ENCODE measurements at regions not wholly inside any gene's neighbourhood (a gene's known extent, or its start where the extent isn't known, plus 50 kb on each side); places are given as distances from the start of the nearest gene placed in this dataset.

DNA sequence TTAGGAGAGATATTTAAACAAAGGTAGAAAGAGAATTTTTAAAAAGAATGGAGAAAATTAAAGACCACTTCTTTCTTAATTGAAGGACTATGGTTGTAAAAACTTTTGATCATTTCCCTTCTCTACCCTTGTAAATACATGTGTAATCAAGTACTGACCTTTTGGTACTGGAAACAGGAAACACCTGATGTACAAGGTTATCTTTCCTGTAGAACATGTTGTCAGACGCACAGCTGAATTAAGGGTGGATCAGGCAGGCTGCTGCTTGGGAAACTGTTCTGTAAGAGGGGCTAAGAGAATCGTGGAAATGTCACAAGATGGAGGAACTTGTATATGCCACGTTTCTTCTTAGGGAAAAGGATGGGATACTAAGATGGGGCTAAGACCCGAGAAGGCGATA, 341.6 kb downstream of the ZNF608 start:
- H3K27me3 Mint-ChIP-seq, result no peaks in the 10 kb centered on the region
- no peaks in the 10 kb centered on the region for H3K9me3 Mint-ChIP-seq (ENCODE audit: low read depth)
- H3K36me3 Mint-ChIP-seq, result no peaks in the 10 kb centered on the region
- DNase-seq, result no peak
- H3K27ac Mint-ChIP-seq, result no peak overlapping the region
- CTCF ChIA-PET, result no interaction called here
- ATAC-seq, result no peak
- H3K4me1 Mint-ChIP-seq, result no peaks in the 10 kb centered on the region
- H3K4me3 Mint-ChIP-seq, result no peak overlapping the region

DNA sequence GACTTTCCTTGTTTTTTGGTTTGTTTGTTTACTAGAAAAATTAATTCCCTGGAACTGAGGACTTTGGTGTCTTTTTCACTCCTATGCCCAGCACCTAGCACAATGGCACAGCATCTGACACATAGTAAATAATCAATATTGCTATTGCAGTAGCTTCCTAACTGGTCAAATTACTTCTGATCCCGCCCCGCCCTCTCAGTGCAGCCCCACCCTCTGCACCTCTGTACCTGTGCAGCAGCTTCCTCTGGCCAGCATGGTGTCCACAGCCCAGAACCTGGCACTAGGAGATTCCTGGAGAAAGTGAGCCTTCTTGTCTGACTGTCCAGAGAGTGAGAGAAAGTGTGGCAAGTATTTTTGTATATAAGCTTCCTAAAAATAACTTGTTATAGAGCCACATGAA, 343.2 kb downstream of the ZNF608 start:
- CTCF ChIA-PET, result no interaction called here
- Mint-ChIP-seq H3K36me3 (peaks cover 2% of the 10 kb centered on the region), H3K4me1 (no peaks in the 10 kb centered on the region), H3K9me3 (ENCODE audit: low read depth) (peaks cover 4% of the 10 kb centered on the region), H3K4me3 (no peak overlapping the region), H3K27me3 (no peaks in the 10 kb centered on the region), H3K27ac (no peak overlapping the region)
- DNase-seq, result no peak
- no peak for ATAC-seq

DNA sequence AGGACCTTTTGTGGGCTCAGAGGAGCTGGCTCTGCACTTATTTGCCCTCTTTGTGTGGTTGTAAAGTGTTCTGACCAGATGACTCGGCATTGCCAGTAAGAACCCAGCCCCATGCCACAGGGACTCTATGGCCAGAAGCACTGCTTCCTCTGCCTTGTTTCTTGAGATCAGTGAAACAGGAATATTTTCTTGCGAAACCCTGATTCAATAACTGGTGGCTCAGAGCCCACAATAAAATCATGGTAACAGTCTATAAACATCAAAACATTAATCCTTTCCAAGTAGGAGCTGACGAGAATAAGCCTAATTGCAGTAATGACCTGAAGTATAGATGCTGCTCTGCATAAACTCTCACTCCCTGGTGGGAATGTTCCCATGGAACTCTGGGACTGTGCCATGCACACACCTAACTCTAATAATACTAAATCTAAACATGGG, 344.3 kb downstream of the ZNF608 start:
- no peak overlapping the region for H3K27ac Mint-ChIP-seq
- H3K4me3 Mint-ChIP-seq, result no peak overlapping the region
- CTCF ChIA-PET, result no interaction called here
- H3K36me3 Mint-ChIP-seq, result peaks cover 2% of the 10 kb centered on the region
- peaks cover 6% of the 10 kb centered on the region for H3K9me3 Mint-ChIP-seq (ENCODE audit: low read depth)
- no peak for DNase-seq
- no peaks in the 10 kb centered on the region for H3K27me3 Mint-ChIP-seq
- ATAC-seq, result no peak
- no peaks in the 10 kb centered on the region for H3K4me1 Mint-ChIP-seq

DNA sequence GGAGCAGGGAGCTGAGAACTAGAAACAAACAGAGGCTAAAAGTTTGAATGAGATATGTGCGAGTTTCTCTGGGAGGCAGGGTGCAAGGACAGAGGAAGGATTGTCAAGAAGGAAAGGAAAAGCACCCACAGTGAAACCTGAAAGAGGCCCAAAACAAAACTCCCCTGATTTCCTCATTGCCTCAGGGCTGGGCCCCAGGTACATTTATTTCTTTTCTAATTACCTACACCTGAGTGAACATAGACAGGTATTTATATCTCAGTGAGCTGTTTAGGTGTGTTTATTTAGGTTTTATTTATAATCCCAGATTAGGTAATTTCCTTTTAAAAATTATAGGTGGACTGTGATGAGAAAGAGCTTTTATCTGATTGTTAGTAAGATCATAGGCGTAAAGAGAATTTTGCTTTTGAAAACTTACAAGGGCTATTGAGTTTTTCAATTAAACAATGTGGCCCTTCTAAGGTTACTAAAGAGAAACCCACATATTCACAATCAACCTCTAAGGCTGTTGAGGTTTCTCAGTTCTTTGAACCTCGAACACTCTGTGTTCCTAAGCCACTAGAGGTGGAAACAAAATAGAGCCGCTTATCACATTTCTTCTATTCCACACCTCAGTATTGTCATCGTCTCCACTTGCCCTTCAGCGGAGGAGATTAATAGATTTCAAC, 344.8 kb downstream of the ZNF608 start:
- CTCF ChIA-PET, result no interaction called here
- no peak overlapping the region for H3K27ac Mint-ChIP-seq
- H3K36me3 Mint-ChIP-seq, result peaks cover 2% of the 10 kb centered on the region
- no peak for DNase-seq
- H3K9me3 Mint-ChIP-seq (ENCODE audit: low read depth), result peaks cover 6% of the 10 kb centered on the region
- H3K4me3 Mint-ChIP-seq, result no peak overlapping the region
- no peaks in the 10 kb centered on the region for H3K27me3 Mint-ChIP-seq
- no peaks in the 10 kb centered on the region for H3K4me1 Mint-ChIP-seq
- ATAC-seq, result no peak

DNA sequence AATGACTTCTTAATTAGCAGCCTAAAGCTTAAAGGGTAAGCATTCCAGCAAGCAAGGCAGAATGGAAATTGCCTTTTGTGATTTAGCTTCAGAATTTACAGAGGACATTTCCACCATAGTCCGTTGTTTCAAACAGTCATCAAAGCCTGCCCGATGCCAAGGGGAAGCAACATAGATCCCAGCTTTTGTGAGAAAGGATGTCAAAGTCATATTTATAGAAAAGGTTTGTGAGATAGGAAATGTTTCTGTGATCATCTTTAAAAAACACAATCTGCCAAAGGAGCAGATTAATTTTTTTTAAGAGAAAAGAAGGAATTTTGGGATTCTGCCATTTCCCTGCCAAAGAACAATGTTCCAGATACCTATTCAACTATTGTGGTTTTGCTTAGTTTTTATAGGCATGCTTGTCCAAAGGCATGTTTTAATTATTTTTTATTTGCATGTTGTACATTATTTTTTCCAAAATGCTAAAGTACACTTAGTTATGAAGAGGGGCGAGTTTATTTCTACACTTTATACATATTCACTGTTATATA, 346.9 kb downstream of the ZNF608 start:
- ATAC-seq (no peak), DNase-seq (no peak)
- H3K27me3 Mint-ChIP-seq, result no peaks in the 10 kb centered on the region
- CTCF ChIA-PET, result no interaction called here
- H3K27ac Mint-ChIP-seq, result no peak overlapping the region
- H3K9me3 Mint-ChIP-seq (ENCODE audit: low read depth), result peaks cover 6% of the 10 kb centered on the region
- H3K36me3 Mint-ChIP-seq, result peaks cover 2% of the 10 kb centered on the region
- no peak overlapping the region for H3K4me3 Mint-ChIP-seq
- no peaks in the 10 kb centered on the region for H3K4me1 Mint-ChIP-seq

DNA sequence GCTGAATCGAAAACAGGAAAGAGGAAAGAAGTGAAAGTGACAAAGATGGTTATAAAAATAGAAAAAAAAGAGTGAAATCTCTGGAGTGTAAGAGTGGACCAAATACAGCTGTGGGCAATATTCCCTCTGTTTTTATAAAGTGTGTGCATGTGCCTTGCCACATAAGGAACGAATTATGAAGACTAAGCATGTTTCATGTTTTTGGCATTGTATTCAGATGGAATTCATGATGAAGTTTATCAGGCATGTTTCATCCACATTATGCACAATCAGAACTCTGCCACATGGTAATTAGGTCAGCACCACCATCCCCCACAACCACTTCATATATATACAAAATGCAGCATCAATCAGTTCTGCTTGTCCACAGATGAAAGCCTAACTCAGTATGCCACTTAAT, 348.0 kb downstream of the ZNF608 start:
- no peaks in the 10 kb centered on the region for H3K4me1 Mint-ChIP-seq
- ATAC-seq, result no peak
- no peak overlapping the region for H3K27ac Mint-ChIP-seq
- H3K27me3 Mint-ChIP-seq, result no peaks in the 10 kb centered on the region
- CTCF ChIA-PET, result no interaction called here
- peaks cover 6% of the 10 kb centered on the region for H3K9me3 Mint-ChIP-seq (ENCODE audit: low read depth)
- no peak overlapping the region for H3K4me3 Mint-ChIP-seq
- H3K36me3 Mint-ChIP-seq, result peaks cover 2% of the 10 kb centered on the region
- no peak for DNase-seq

DNA sequence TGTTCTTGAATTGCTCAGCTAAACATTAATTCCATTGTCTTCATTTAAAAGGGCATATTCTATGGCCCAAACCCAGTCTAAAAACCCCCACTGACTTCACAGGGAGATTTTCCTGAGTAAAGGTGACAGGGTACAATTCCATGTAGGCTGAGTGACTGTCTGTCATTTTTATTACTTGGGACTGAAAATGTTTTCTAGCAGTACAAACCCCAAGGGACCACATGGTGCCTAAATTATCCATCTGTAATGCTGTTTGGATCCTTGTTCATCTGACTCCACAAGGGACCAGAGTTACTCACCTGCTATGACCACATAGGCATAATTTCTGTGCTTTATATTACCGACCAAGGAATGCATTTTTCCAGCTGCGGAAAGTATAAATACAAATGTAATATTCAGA, 349.1 kb downstream of the ZNF608 start:
- CTCF ChIA-PET, result no interaction called here
- Mint-ChIP-seq H3K36me3 (peaks cover 2% of the 10 kb centered on the region), H3K27ac (no peak overlapping the region), H3K27me3 (no peaks in the 10 kb centered on the region), H3K4me3 (no peak overlapping the region), H3K9me3 (ENCODE audit: low read depth) (peaks cover 6% of the 10 kb centered on the region), H3K4me1 (no peaks in the 10 kb centered on the region)
- DNase-seq, result no peak
- no peak for ATAC-seq

DNA sequence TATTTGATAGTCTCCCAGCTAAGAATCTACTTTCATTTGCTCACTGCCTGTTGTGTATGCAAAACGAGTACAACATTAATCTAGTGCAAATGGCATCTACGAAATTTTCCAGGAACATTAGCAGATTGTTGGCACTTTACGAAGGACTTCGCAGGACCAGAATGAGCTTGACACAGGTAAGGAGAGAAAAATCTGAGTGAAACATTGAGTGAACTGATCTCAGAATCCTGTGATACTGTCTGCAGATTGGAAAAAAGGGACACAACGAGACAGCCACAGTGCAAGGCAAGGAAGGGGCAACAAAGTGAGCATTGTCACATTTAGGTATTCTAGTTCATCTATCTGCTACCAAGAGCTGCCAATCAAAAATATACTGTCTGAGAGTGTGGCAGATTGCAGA, 350.5 kb downstream of the ZNF608 start:
- no peak for ATAC-seq

DNA sequence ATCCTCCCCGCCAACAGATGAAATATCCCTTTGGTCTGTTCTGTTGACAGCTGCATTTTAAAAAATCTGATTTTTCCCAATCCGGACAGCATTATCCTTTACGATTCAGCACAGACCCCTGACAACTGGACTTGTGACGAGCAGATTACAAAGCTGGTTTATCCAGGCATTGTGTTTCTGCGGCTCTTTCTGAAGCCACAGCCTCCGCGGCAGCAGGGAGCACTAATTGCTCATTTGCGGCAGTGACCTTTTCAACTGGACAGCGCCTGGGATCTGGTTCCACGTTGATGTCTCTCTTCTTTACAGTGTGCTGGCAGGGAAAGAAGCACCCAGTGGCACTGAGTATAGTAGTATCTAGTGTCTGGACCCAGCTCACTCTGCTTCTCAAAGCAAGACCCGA, 351.2 kb downstream of the ZNF608 start:
- Mint-ChIP-seq H3K27me3 (no peaks in the 10 kb centered on the region), H3K9me3 (ENCODE audit: low read depth) (peaks cover 6% of the 10 kb centered on the region), H3K4me1 (no peaks in the 10 kb centered on the region), H3K27ac (no peak overlapping the region), H3K4me3 (no peak overlapping the region), H3K36me3 (peaks cover 2% of the 10 kb centered on the region)
- ATAC-seq (no peak), DNase-seq (no peak)
- CTCF ChIA-PET, result no interaction called here

More for the DNA sequence above, 350.5 kb downstream of the ZNF608 start:
- Mint-ChIP-seq H3K9me3 (ENCODE audit: low read depth) (peaks cover 6% of the 10 kb centered on the region), H3K4me3 (no peak overlapping the region), H3K4me1 (no peaks in the 10 kb centered on the region), H3K36me3 (peaks cover 2% of the 10 kb centered on the region), H3K27me3 (no peaks in the 10 kb centered on the region), H3K27ac (no peak overlapping the region)
- no peak for DNase-seq
- CTCF ChIA-PET, result no interaction called here

DNA sequence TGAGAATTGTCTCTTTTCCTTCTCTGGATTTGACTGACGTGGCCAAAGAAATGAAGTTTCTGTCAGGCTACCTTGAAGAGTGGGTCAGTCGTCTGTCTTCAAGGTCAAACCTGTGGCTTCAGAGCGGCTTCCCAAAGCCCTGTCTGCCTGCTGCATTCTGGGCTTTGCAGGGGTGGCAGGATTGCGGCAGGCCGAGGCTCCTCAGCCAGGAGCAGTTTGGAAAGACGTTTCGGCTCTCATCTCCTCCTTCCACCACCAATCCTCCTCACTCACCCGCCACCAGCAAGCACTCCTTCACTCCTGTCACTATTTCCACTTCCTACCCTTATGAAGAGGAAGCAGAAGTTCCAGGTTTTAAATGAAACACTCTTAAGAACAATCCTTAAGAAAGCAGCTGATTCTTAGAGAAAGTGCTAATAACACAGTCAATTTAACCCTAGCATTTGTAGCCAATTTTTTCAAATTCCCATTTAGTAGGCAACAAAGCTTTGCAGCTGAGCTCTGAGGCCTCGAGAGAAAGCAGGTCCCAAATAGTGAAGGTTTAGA, 351.7 kb downstream of the ZNF608 start:
- peaks cover 2% of the 10 kb centered on the region for H3K36me3 Mint-ChIP-seq
- no peak overlapping the region for H3K4me3 Mint-ChIP-seq
- H3K9me3 Mint-ChIP-seq (ENCODE audit: low read depth), result peaks cover 8% of the 10 kb centered on the region
- H3K4me1 Mint-ChIP-seq, result no peaks in the 10 kb centered on the region
- ATAC-seq (no peak), DNase-seq (no peak)
- H3K27me3 Mint-ChIP-seq, result no peaks in the 10 kb centered on the region
- H3K27ac Mint-ChIP-seq, result no peak overlapping the region
- CTCF ChIA-PET, result no interaction called here

DNA sequence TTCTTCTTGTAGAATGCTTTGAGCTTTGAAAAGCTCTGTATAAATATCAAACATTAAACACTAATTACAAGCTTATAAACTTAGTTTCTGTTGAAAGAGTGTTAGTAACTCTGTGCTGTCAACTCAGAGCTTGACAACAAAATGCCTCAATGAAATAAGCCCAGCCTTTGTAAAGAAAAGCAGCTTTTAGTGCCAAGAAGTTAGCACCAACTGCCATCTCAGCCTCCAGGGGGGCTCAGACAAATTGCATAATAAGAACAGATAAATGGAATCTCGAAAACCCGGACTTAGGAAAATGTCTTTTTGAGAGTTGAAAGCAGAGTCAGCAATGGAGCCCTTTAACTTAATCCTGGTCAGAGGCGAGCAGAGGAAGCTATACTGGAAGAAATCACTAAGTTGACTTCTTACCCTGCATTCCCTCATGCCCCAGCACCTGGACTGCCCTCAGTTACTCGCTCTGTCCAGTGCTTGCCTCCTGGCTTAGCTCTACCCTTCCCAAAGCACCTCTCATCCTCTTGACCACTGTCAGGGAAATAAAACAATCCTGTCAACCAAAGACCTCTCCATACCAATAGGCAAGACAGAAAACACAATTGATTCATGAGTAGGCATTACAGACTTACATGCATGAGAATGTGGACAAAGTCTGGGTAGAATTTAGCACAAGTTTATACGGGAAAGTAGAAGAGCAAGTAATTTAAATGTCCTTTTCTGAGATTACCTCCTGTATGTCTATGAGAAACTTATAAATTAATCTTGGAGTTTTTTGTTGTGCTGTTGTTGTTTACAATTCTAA, 352.7 kb downstream of the ZNF608 start:
- no peaks in the 10 kb centered on the region for H3K4me1 Mint-ChIP-seq
- peaks cover under 1% of the 10 kb centered on the region for H3K36me3 Mint-ChIP-seq
- no peak for ATAC-seq
- no peak overlapping the region for H3K4me3 Mint-ChIP-seq
- H3K27me3 Mint-ChIP-seq, result no peaks in the 10 kb centered on the region
- DNase-seq, result no peak
- peaks cover 7% of the 10 kb centered on the region for H3K9me3 Mint-ChIP-seq (ENCODE audit: low read depth)
- CTCF ChIA-PET, result no interaction called here
- H3K27ac Mint-ChIP-seq, result no peak overlapping the region

DNA sequence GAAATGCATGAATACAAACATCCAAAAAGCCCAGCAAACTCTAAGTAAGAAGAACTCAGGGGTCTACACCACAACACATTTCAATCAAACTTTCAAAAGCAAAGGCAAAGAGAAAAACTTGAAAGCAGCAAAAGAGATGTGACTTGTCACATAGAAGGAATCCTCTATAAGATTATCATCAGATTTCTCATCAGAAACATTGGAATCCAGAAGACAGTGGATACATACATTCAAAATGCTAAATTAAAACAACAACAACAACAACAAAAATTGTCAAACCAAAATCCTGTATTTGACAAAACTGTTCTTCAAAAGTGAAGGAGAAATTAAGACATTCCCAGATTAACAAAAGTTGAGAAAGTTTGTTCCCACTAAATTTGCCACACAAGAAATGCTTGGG, 362.7 kb downstream of the ZNF608 start:
- Mint-ChIP-seq H3K36me3 (no peaks in the 10 kb centered on the region), H3K27ac (no peak overlapping the region), H3K27me3 (no peaks in the 10 kb centered on the region), H3K9me3 (ENCODE audit: low read depth) (peaks cover 4% of the 10 kb centered on the region), H3K4me3 (no peak overlapping the region), H3K4me1 (no peaks in the 10 kb centered on the region)
- DNase-seq, result no peak
- CTCF ChIA-PET, result no interaction called here
- no peak for ATAC-seq

DNA sequence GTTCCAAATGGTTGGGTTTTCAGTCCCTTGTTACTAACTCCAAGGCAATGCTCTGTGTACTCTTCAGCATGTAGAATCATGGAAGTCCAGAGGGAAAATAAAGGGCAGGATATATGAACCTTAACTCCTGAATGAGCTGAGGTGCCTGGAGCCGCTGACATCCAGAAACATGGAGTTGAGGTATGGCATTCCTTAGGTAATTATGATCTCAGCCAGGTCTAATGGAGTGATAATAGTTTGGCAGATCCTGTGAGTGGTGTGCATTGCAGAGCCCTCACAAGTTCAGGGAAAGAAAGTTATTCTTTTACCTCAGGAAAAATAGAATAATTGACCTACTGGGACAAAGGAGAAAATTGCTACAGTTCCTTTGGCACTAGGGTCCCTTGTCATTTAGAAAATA, 369.1 kb downstream of the ZNF608 start:
- CTCF ChIA-PET, result no interaction called here
- H3K4me3 Mint-ChIP-seq, result no peak overlapping the region
- no peak for ATAC-seq

DNA sequence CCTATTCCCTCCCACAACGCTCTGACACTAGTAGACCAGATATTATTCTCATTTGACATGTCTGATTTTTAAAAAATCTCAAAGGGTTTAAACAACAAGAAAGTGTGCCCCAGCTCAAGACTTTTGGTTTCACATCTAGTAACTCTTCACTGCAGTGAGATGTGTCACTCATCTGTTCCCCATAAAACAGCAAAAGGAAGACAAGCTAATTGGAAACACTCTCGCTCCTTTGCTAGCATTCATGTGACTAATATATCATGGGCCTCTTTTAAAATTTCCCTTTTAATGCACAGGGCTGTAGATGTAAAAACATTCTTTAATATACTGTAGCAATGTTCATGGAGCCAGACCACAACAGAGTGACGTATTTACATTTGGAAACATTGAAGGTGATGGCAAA, 372.6 kb downstream of the ZNF608 start:
- no peak overlapping the region for H3K27ac Mint-ChIP-seq
- DNase-seq (no peak), ATAC-seq (no peak)
- H3K27me3 Mint-ChIP-seq, result no peaks in the 10 kb centered on the region
- no peaks in the 10 kb centered on the region for H3K36me3 Mint-ChIP-seq
- no peak overlapping the region for H3K4me3 Mint-ChIP-seq
- peaks cover 7% of the 10 kb centered on the region for H3K9me3 Mint-ChIP-seq (ENCODE audit: low read depth)
- CTCF ChIA-PET, result no interaction called here
- H3K4me1 Mint-ChIP-seq, result no peaks in the 10 kb centered on the region

More for the DNA sequence above, 369.1 kb downstream of the ZNF608 start:
- no peaks in the 10 kb centered on the region for H3K4me1 Mint-ChIP-seq
- peaks cover 3% of the 10 kb centered on the region for H3K9me3 Mint-ChIP-seq (ENCODE audit: low read depth)
- no peak overlapping the region for H3K27ac Mint-ChIP-seq
- no peaks in the 10 kb centered on the region for H3K27me3 Mint-ChIP-seq
- H3K36me3 Mint-ChIP-seq, result no peaks in the 10 kb centered on the region
- DNase-seq, result no peak
